Head of caudate nucleus (tissue), 42 donors: ENCODE measurements at regions not wholly inside any gene's neighbourhood (a gene's known extent, or its start where the extent isn't known, plus 50 kb on each side); places are given as distances from the start of the nearest gene placed in this dataset.

ENCODE experiments used
- DNase-seq, 42 donors: peaks; one replicate each; pipeline versions ENCODE4 v3.0.0 to v3.0.0-alpha.2; 2020 to 2021; ENCODE audit warnings: mixed read lengths in 7 of 42
- intact Hi-C: fragments of 100-400 bp; cut with DNase I; formaldehyde crosslinking; loops from one replicate; pipeline ENCODE4 v1.15.0; 2022

DNA sequence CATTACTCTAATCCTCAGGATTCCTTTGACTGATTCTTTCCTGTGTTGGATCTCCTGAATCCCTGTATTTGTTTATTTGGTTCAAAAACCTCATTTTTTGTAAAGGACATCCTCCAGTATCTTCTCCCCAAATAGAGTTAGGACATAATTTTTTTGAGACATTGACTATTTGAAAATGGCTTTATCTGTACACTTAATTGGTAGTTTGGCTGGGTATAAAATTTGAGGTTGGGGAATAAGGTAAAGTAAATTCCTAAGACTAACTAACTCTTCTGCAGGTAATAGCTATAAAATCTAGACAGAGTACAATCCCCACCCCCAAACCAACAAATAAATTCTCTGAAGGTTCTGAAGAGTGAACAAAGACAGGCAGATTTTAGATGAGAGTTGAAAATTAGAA, 114.4 kb downstream of the CTTN start:
- DNase-seq = no peak
- intact Hi-C loops = no loop called here

- intact Hi-C loops = no loop called here
- no peak for DNase-seq
These were observed 118.9 kb downstream of the CTTN start for GRCh38 chr11:70517203-70517602.

DNA sequence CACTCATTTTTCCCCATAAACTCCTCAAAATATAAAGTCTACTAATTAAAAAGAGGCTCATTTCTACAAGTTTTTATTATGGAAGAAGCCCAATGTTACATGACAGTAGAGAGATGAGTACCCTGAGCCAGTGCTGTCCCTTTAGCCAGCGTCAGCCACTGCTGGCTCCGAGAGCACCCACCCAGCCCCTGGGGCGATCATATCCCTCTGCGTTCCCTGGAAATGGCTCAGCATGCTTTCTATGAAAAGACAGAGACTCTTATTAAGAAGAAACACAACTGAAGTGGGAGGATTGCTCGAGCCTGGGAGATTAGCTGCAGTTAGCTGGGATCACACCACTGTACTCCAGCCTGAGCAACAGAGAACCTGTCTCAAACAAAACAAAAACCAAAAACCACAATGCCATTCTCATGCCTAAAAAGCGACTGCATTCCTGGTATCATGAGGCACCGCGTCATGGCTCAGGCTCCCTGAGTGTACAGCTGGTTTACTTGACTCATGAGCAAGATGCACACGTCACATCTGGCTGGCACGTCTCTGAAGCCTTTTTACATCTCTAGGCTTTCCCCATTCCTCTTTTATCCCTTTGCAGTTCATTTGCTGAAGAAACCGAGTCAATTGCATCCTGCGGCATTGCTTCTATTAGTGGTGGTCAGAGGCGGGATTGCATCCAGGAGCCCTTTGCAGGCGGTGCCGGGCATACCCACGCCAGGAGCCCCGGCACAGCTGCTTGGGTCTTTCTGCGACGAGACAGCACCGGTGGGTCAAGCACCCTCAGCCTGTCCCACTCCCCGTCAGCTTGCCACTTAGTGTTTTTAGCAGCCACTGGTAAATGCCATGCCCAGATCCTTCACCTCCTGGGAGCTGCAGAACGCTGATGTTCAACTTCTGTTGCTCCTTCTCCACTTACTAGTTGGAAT, 119.9 kb downstream of the CTTN start:
- intact Hi-C loops = no loop called here
- no peak for DNase-seq

- intact Hi-C loops = no loop called here
- no peak for DNase-seq
These were observed 120.8 kb downstream of the CTTN start for GRCh38 chr11:70519117-70519516.

DNA sequence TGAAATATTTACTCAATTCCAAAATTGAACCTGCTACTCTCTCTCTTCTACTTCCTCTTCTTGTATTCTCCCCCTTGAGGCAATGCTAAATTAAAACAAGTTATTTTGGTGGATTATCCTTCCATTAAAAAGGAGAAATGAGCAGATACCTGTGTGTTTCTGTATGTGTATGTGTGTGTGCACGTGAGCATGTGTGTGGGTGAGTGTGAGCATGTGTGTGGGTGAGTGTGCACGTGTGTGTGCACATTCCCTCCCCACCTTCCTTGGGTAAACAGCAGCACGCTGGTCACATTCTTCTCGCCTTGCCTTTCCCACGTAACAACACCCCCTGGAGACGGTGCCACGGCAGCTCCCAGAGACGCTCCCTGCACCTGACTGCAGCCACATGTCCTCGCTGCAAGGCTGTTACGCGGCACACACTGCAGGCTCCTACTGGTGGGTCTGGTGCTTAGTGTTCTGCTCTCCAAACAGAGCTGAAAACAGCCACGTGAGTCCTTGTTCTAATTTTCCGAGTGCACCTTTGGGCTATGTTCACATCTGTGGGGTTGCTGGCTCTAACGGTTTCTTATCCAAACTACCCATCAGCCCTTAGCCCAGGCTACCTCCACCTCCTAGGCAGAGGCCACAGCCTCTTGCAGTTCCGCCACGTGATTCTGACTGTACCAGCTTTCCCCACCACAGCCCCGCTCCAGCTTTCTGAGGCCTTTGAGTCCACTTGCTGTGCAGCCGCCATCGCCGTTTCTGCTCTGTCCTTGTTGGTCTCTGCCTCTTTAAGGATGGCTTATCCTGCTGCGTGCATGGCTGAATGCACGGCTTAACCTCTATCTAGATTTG, 123.4 kb downstream of the CTTN start:
- peak in 40 of 42 donors; percentile 33 to 91 (median 64) for DNase-seq
- intact Hi-C loops = no loop called here

GRCh38 chr11:70522309-70522592, 123.9 kb downstream of the CTTN start:
- intact Hi-C loops = no loop called here
- no peak for DNase-seq

DNA sequence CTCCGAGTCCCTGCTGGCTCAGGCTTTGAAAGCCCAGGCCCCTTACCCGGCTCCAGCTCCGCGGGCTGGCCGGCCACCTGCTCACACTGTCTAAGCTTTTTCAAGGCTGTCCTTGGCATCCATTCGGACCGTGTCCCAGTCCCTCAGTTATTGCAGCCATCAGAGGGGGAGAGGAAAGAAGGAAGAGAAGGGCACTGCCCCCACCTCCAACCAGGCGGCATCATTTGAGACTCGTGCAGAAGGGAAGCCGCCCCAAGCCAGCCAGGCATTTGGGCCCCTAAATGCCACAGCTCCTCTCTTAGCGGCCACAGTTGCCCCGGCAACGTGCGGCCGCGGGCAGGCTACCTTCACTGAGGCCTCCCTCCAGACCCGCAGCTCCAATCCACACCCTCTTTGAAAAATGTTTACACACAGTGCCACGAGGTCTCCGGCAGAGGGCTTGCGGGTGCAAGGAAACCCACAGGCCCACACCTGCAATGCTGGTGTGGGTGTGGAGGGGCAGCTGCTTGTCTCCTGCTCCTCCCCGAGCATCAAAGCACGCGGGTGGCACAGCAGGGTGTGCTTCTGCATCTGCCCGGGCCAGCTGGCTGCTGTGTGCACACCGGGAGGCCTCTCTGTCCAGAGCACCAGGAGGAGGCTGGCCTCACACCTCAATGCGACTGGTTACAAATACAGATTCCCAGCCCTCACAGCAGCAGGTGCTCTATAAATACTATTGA, 124.4 kb downstream of the CTTN start:
- intact Hi-C loops = no loop called here
- peak in 2 of 42 donors; percentile 28 to 50 for DNase-seq

- intact Hi-C loops = no loop called here
- no peak for DNase-seq
These were observed 125.2 kb downstream of the CTTN start for GRCh38 chr11:70523384-70524095.

DNA sequence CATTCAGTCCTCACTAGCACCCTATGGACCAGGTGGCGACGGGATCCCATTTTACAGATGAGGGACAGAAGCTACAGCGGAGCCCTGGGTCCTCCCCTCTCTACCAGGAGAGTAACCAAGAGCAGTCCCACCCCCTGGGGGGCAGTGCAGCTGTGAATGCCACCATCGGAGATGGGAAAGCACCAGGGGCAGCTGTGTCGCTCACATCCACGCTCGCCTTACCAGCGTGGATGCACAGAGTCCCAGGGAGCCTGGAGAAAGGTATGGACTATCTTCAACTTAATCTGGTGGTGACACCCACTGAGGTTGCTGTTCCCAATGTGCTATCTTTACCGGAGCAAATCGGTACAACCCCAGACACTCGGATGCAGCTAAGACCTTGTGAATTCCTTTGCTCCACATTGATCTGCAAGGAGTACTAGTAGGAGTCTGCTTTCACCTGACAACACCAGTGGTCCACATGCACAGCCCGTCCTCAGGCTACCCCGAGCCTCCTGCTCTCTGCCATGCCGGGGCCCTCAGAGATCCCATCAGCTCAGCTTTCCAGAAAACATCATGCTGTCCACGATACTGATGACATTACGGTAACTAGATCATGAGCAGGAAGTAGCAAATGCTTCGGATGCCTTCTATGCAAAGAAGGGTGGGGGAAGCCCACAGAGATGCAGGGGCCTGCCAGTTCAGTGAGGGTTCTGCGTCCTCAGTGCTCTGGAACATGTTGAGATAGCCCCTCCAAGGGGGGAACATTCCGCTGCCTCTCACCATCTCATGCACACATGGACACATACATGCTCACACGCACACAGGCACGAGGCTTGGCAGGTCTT, 126.0 kb downstream of the CTTN start:
- intact Hi-C loops = no loop called here
- no peak for DNase-seq

DNA sequence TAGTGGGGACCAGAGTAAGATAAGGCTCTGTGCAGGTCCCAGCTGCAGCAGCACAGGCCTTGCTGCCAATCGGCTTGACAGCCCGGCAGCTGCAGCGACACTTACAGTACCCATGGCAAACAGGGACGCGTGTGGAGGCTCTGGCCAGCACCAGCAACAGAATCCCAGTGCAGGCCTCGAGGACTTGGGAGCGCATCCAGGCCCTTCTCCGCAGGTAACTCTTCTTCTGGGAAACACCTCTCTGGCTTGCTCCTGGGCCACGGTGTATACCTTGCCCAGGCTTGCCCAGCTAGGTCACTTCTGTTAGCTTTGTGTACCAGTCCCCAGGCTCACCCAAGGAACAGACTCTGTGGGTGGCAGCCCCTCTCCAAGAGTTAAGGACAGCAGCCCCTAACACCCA, 126.7 kb downstream of the CTTN start:
- intact Hi-C loops = no loop called here
- no peak for DNase-seq

DNA sequence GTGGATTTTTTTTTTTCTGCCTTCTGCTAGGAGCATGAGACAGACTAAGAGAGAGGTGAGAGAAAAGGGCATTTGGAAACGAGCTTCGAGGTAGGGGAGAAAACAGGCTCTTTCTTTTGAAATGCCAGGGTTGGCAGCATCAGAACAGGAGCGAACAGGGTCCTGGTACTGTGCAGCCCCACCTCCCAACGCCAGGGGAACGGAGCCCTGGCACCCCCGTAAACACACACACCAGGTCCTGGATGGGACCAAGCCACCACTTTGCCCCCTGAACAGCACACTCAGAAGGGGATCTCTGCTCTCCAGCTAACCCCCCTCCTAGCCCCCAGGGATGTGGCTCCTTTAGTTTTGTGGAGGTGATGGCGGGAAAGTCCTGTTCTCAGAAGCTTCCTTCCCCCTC, 127.1 kb downstream of the CTTN start:
- intact Hi-C loops = no loop called here
- peak in 1 of 42 donors; percentile 1 for DNase-seq

GRCh38 chr11:70526116-70527045, 128.1 kb downstream of the CTTN start:
- intact Hi-C loops = no loop called here
- peak in 1 of 42 donors; percentile 0 for DNase-seq

- intact Hi-C loops = no loop called here
- DNase-seq = peak in 1 of 42 donors; percentile 1
These were observed 128.7 kb downstream of the CTTN start for GRCh38 chr11:70527046-70527395.

GRCh38 chr11:70527429-70528045, 129.2 kb downstream of the CTTN start:
- intact Hi-C loops = no loop called here
- DNase-seq = peak in 1 of 42 donors; percentile 1

DNA sequence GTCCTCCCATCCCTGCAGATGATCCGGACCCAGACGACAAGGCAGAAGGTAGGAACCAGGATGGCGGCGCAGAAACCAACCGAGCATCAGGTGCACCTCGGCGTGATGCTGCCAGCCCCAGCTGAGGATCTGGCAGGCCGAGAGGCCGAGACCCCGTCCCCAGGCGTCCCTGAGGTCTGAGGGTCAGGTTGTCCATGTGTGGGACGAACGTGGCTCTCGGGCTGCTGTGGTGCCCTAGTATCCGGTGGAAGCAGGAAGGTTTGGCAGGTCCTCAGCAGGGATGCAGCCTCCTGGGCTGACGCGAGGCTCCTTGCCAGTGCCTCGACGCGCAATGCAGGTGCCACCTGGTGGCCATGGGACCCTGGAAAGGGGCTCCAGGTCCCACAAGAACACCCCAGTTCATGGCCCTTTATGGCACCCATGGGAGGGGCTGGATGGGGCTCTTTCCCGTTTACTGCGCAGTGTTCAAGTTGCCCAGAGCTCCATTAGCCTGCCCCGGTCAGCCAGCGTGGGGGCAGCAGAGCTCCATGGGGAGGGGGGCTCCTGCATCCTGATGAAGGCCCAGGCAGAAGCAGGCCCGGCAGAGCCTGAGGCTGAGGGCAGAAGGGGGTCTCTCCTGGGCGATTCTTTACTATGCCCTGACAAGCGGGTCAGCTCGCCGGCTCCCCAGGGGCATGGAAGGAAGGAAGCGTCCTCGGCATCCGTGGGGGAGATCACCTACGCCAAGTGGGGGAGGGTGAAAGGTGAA, 129.9 kb downstream of the CTTN start:
- intact Hi-C loops = no loop called here
- DNase-seq = peak in 1 of 42 donors; percentile 2
